NOMO-1 treated with DMSO at 0.1 percent for 48 hours (cell line): ENCODE measurements at regions not wholly inside any gene's neighbourhood (a gene's known extent, or its start where the extent isn't known, plus 50 kb on each side); places are given as distances from the start of the nearest gene placed in this dataset.
"Not testable (repeated sequence)": the region's sequence is repeated elsewhere in the genome, so short reads cannot be mapped to it uniquely, and the experiment has no call there.

Source experiments
- DNase-seq: peaks from one replicate; lab custom pipeline; 2025; ENCODE audit not compliant: unreplicated experiment; lab: John Stamatoyannopoulos, UW

GRCh38 chr17:33932996-33933395, 322.1 kb upstream of the CCL2 start:
- DNase-seq: no peak

- no peak for DNase-seq
Observed at GRCh38 chr17:33933576-33933975, 321.5 kb upstream of the CCL2 start.

DNA sequence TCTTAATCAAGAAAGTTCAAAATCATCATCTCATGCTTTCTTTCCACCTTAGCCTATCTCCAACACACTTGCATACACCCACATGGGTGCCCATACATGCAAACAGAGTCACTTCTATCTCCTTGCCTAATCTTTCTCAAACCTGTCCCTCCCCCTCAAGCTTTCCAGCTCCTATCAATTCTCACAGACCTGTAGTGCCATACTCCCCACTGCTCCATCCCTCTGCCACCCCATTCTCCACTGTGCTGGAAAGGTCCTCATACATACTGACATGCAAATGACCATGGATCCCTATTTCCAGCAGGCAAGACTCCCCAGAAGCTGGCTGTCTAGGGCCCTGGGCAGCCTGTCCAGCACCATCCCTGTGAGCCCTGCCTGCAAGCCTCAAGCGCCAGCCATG, 320.4 kb upstream of the CCL2 start:
- no peak for DNase-seq

GRCh38 chr17:33935822-33936221, 319.3 kb upstream of the CCL2 start:
- no peak for DNase-seq

- DNase-seq: no peak
Observed at GRCh38 chr17:33936764-33937163, 318.3 kb upstream of the CCL2 start.

- no peak for DNase-seq
Observed at GRCh38 chr17:33939959-33940358, 315.1 kb upstream of the CCL2 start.

DNA sequence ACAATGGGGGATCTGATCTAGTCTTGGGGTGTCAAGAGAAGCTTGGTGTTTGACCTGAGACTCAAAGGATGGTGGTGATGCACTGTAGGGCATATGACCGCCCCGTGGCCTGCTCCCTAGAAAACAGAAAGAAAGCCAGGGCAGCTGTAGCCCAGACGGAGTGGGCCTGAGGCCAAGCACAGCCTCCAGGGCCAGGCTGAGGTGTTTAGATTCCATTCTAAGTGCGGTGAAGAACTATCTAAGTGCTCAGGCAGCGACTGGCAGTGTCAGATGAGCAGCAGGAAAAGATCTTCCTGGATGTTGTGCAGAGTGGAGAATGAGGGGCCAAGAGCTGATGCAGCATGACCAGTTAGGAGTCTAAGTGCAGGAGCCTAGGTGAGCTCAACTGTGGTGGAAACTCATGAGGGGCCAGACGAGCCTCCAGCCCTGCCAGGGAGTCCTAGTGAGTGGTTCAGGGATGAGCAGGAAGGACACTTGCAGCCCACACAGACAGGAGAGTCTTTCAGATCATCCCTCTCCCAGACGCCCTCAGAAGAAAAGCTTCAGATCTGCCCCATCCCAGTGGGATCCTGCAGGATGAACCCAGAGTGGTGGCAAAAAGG, 314.2 kb upstream of the CCL2 start:
- DNase-seq: no peak

- no peak for DNase-seq
Observed at GRCh38 chr17:33941744-33942143, 313.3 kb upstream of the CCL2 start.

GRCh38 chr17:33942414-33942813, 312.7 kb upstream of the CCL2 start:
- no peak for DNase-seq

GRCh38 chr17:33944412-33944811, 310.7 kb upstream of the CCL2 start:
- no peak for DNase-seq

DNA sequence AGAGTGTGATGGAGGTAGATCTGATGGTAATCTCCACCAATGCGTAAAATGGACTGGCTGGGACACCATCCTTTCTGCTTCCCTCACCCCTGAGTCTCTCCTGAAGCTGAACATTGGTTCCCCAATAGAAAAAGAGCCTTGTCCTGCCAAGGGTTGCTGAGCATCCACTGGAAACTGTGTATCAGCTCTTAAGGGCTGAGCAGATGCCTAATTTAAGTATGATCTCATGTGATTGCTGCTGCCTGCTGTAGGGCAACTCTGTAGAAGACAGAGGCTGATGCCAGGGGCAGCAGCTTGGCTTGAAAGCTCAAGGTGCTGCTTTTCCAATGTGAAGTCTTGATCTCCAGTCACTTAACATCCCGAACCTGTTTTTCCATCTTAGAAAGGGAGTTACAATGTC, 310.3 kb upstream of the CCL2 start:
- DNase-seq: no peak

GRCh38 chr17:33945646-33946546, 309.2 kb upstream of the CCL2 start:
- DNase-seq: no peak

DNA sequence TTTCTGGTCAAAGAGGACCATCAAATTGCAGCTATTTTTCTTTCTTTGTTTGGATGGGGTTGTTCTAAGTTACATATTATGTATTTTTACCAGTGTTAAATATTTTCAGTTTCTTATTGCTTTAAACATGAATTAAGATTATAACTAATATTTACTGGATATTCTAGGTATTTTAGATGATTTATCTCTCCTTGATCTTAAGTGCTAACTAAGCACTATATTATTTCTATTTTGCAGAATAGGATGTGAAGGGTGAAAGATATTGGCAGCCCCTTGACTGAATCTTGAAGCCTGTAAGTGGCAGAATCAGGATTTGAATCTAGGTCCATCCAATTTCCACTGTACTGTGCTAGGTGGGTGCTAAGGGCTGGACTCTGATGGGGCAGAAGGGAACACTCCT, 307.3 kb upstream of the CCL2 start:
- DNase-seq: no peak

DNA sequence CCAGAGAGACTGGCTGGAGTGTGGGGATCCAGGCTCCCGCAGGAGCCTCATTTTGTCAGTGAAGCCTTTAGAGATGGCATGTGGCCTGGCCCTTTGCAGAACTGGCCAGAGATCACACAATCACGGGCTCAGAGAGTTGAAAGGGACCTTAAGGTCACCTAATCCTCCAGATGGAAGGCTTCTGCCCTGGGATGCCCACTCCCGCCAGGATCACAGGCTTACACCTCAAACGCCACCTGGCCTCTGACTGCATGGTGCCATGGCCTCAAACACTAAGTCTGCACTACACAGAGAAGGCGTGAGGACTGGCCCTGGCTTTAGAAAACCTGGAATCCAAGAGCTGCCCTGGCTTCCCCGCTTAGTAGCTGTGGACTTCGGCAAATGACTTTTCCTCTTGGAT, 306.8 kb upstream of the CCL2 start:
- no peak for DNase-seq

GRCh38 chr17:33949100-33949499, 306.0 kb upstream of the CCL2 start:
- DNase-seq: no peak

DNA sequence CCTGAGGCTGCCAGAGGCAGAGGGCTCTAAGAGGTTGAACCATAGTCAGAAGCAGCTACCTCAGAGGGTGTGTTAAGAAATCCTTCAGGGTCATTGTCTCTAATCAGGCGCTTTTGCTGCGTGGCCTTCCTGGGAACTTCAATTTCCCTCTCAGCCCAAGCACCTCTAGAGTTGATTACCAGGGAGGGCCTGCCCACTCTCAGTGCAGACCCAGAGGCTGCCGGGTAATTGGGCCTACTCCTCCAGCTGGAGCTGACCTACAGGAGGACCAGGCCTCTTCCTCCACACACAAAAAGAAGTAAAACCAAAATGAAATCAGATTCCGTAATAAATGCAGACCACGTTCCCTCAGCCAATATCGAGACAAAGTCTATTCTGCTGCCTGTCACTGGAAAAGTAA, 305.0 kb upstream of the CCL2 start:
- DNase-seq: no peak

GRCh38 chr17:33952425-33952824, 302.7 kb upstream of the CCL2 start:
- no peak for DNase-seq

DNA sequence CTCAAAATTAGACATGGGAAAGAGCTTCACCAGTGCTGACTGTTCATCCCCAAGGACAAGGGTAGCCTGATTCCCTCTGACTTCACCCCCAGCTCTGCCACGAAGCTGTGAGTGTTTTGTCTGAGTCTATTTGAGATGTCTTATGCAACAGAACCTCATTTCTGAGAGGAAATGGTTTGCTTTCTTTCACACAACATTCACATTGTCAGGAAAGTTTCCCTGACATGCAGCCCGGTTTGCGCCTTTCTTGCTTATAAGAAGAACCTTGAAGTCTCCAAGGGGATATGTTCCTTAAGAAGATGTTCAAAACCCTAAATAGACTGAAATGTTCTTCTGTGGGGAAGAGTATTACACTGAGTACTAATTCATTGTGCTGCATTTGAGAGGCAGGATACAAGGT, 300.5 kb upstream of the CCL2 start:
- DNase-seq: no peak

GRCh38 chr17:33955461-33955860, 299.6 kb upstream of the CCL2 start:
- DNase-seq: no peak

GRCh38 chr17:33959098-33959497, 296.0 kb upstream of the CCL2 start:
- DNase-seq: not testable (repeated sequence)

DNA sequence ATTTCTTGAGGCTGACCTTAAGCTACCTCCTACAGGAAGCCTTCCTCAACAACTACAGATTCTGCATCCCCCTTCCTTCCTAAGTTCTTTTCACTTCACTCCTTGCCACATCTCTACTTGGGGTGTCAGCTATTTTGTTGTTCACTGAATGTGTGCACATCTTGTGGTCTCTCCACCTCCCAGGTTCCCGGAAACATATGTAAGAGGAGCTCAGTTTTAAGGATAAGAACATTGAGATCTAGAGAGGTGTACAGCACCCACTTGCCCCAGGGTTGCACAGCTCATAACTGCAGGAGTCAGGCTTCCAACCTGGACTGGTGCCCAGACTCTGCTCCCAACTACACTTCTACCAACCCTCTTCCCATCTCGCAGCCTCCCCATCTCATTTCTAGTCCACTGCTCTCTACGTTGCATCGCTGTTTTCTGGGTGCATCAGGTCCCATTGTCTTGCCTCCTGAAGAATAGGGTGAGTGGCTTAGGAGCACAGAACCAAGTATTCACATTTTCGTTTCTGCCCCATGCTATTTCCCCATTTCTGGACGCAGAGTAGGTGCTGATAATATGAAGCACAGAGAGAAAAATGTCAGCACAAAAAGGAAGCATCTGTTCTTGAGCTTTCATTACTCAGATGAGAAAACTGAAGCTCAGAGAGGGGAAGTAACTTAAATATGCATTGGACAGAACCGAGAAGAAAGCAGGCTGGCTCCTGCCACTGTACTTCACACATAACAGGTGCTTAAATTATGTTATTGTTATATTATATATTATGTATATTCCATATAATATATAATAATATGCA, 292.0 kb upstream of the CCL2 start:
- peak; percentile 71 for DNase-seq
